Keratinocyte (primary cell): ENCODE measurements at regions not wholly inside any gene's neighbourhood (a gene's known extent, or its start where the extent isn't known, plus 50 kb on each side); places are given as distances from the start of the nearest gene placed in this dataset.

ENCODE experiments used
- DNase-seq: peaks from one replicate; pipeline ENCODE4 v3.0.0-alpha.2; 2011; ENCODE audit warnings: low read depth, missing footprints, low spot score
- FAIRE-seq: peaks from 2 replicates; lab custom pipeline; 2011; peaks lifted over from hg19 to GRCh38; lab: Jason Lieb, UNC
- H2AFZ ChIP-seq: 2 replicates; pipeline ENCODE4 v1.6.0; 2012; ENCODE audit warnings: low read length, control low read depth, inconsistent platforms; ENCODE audit not compliant: control insufficient read depth
- H3K27ac ChIP-seq: 2 replicates; pipeline ENCODE4 v1.5.1; 2011; ENCODE audit warnings: low read length; ENCODE audit not compliant: control insufficient read depth, insufficient read depth
- H3K27me3 ChIP-seq: 3 replicates; pipeline ENCODE4 v1.6.0; 2011; ENCODE audit warnings: low read length; ENCODE audit not compliant: control insufficient read depth, insufficient read depth; ENCODE audit errors: extremely low read depth
- H3K36me3 ChIP-seq, 2 experiments: 2 replicates in 1 of 2; 3 replicates in 1 of 2; pipeline ENCODE4 v1.5.1; 2011; ENCODE audit warnings: low read length in 2 of 2, mild to moderate bottlenecking in 1 of 2; ENCODE audit not compliant: control insufficient read depth in 2 of 2, insufficient read depth in 2 of 2; ENCODE audit errors: extremely low read depth in 1 of 2
- H3K4me1 ChIP-seq: 3 replicates; pipeline ENCODE4 v1.5.1; 2011; ENCODE audit warnings: low read length; ENCODE audit not compliant: control insufficient read depth, insufficient read depth; ENCODE audit errors: extremely low read depth
- H3K4me2 ChIP-seq: 3 replicates; pipeline ENCODE4 v1.6.0; 2011; ENCODE audit warnings: low read depth, low read length; ENCODE audit not compliant: control insufficient read depth, insufficient read depth; ENCODE audit errors: extremely low read depth
- H3K4me3 ChIP-seq, 3 experiments: fragments of 200-600 bp in 1 of 3; sonication (generic) in 1 of 3; 2 replicates in 2 of 3; 3 replicates in 1 of 3; pipeline ENCODE4 v1.5.1; 2011 to 2016; ENCODE audit warnings: low read length in 3 of 3, mild to moderate bottlenecking in 3 of 3, control low read depth in 2 of 3, inconsistent platforms in 1 of 3, low read depth in 1 of 3, mixed read lengths in 1 of 3, mixed run types in 1 of 3, moderate library complexity in 1 of 3; ENCODE audit not compliant: control insufficient read depth in 2 of 3, insufficient read depth in 2 of 3; ENCODE audit errors: extremely low read depth in 1 of 3
- H3K79me2 ChIP-seq: 2 replicates; pipeline ENCODE4 v1.6.0; 2012; ENCODE audit warnings: low read length; ENCODE audit not compliant: control insufficient read depth, insufficient read depth
- H3K9ac ChIP-seq: 3 replicates; pipeline ENCODE4 v1.6.0; 2011; ENCODE audit warnings: low read length; ENCODE audit not compliant: control insufficient read depth, insufficient read depth; ENCODE audit errors: extremely low read depth
- H3K9me1 ChIP-seq: 3 replicates; pipeline ENCODE4 v1.6.0; 2011; ENCODE audit warnings: low read length; ENCODE audit not compliant: control insufficient read depth, insufficient read depth; ENCODE audit errors: extremely low read depth
- H3K9me3 ChIP-seq: 2 replicates; pipeline ENCODE4 v1.5.1; 2012; ENCODE audit warnings: low read depth, low read length; ENCODE audit not compliant: control insufficient read depth
- H4K20me1 ChIP-seq: 3 replicates; pipeline ENCODE4 v1.6.0; 2011; ENCODE audit warnings: low read length; ENCODE audit not compliant: control insufficient read depth, insufficient read depth; ENCODE audit errors: extremely low read depth
- EZH2 ChIP-seq: IDR thresholded peaks from one replicate; pipeline ENCODE4 v1.6.1; 2012; ENCODE audit warnings: inconsistent platforms, mild to moderate bottlenecking, low read length, moderate library complexity
- dilution Hi-C: fragments of 300-500 bp; cut with MboI; formaldehyde crosslinking; loops from one replicate; pipeline ENCODE4 v1.7.0; 2020; ENCODE audit warnings: low sequenced_read_pairs; ENCODE audit not compliant: extremely low pct_ligation_motif_present
- TF ChIP-seq, protein P1 (sequence below), 3 experiments: IDR thresholded peaks in 1 of 3; conservative IDR thresholded peaks in 1 of 3; optimal IDR thresholded peaks in 1 of 3; 2 replicates in 2 of 3; 3 replicates in 1 of 3; pipeline versions ENCODE3 to v1.5.1; 2011; ENCODE audit warnings: low read length in 3 of 3, mild to moderate bottlenecking in 3 of 3, moderate library complexity in 2 of 3, control low read depth in 1 of 3, inconsistent platforms in 1 of 3; ENCODE audit not compliant: insufficient read depth in 2 of 3; ENCODE audit errors: extremely low read depth in 1 of 3

DNA sequence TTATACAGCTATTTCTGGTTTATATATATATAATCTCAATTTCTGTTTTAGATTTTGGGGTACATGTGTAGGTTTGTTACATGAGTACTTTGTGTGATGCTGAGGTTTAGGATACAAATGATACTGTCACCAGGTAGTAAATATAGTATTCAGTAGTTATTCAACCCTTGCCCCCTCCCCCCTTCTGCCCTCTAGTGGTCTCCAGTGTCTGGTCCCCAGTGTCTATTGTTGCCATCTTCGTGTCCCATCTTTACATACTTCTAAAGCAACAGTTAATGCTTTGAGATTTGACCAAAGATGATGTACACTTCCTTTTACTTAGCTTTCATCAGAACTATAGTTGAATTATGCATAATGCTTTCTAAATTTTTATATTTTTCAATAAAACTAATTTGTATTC lies 1623.4 kb upstream of the PRR20A start:
- dilution Hi-C loops, result no loop called here
- Histone ChIP-seq H3K4me3 (no peak overlapping the region), H3K4me1 (no peaks in the 10 kb centered on the region), H3K9ac (no peak overlapping the region), H3K9me3 (no peaks in the 10 kb centered on the region), H4K20me1 (no peaks in the 10 kb centered on the region), H3K36me3 (no peaks in the 10 kb centered on the region), H3K27me3 (no peaks in the 10 kb centered on the region), H2AFZ (no peak overlapping the region), H3K79me2 (no peaks in the 10 kb centered on the region), H3K4me2 (no peak overlapping the region), H3K9me1 (no peaks in the 10 kb centered on the region), H3K27ac (no peak overlapping the region)
- FAIRE-seq (no peak), DNase-seq (no peak)
- TF ChIP-seq, protein P1, sequence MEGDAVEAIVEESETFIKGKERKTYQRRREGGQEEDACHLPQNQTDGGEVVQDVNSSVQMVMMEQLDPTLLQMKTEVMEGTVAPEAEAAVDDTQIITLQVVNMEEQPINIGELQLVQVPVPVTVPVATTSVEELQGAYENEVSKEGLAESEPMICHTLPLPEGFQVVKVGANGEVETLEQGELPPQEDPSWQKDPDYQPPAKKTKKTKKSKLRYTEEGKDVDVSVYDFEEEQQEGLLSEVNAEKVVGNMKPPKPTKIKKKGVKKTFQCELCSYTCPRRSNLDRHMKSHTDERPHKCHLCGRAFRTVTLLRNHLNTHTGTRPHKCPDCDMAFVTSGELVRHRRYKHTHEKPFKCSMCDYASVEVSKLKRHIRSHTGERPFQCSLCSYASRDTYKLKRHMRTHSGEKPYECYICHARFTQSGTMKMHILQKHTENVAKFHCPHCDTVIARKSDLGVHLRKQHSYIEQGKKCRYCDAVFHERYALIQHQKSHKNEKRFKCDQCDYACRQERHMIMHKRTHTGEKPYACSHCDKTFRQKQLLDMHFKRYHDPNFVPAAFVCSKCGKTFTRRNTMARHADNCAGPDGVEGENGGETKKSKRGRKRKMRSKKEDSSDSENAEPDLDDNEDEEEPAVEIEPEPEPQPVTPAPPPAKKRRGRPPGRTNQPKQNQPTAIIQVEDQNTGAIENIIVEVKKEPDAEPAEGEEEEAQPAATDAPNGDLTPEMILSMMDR (optimal IDR thresholded peaks at IDR 0.05 in 1 of 3, IDR thresholded peaks at IDR 0.05 in 1 of 3, conservative IDR thresholded peaks at IDR 0.05 in 1 of 3; ENCODE audit: extremely low read depth in 1 of 3, insufficient read depth in 2 of 3, low read length in 3 of 3), result no peak
- TF ChIP-seq EZH2, result no peak

DNA sequence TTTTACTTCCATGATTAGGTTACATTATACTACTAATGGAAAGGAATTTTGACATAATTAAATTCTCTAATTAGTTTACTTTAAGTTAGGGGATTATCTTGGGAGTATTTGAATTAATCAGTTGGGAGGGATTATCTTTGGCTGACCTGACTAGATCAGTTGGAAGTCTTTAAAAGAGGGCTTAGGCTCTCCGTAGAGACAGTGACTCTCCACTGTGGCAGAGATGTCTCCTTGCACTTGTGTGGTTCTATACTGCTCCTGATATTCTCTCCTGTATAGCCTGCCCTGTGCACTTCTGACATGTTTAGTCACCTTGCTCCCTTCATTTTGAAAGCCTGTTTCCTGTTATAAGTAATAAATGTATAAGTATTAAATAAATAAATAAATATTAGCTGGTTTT lies 1612.3 kb upstream of the PRR20A start:
- no peaks in the 10 kb centered on the region for H3K4me1 ChIP-seq
- H3K79me2 ChIP-seq, result no peaks in the 10 kb centered on the region
- H3K36me3 ChIP-seq, result no peaks in the 10 kb centered on the region
- no peaks in the 10 kb centered on the region for H3K9me1 ChIP-seq
- TF ChIP-seq, protein P1 (optimal IDR thresholded peaks at IDR 0.05 in 1 of 3, IDR thresholded peaks at IDR 0.05 in 1 of 3, conservative IDR thresholded peaks at IDR 0.05 in 1 of 3; ENCODE audit: extremely low read depth in 1 of 3, insufficient read depth in 2 of 3, low read length in 3 of 3), result no peak
- no peak for TF ChIP-seq EZH2
- peaks cover 2% of the 10 kb centered on the region for H3K9me3 ChIP-seq
- H3K27me3 ChIP-seq, result no peaks in the 10 kb centered on the region
- no peak overlapping the region for H3K9ac ChIP-seq
- H3K4me2 ChIP-seq, result no peak overlapping the region
- dilution Hi-C loops, result no loop called here
- no peak overlapping the region for H3K27ac ChIP-seq
- no peak overlapping the region for H3K4me3 ChIP-seq
- FAIRE-seq, result no peak
- no peak for DNase-seq
- no peaks in the 10 kb centered on the region for H4K20me1 ChIP-seq
- no peak overlapping the region for H2AFZ ChIP-seq
